ENCODE measurements at regions not wholly inside any gene's neighbourhood (a gene's known extent, or its start where the extent isn't known, plus 50 kb on each side); places are given as distances from the start of the nearest gene placed in this dataset.
A peak's percentile ranks its signal among the peaks of the same experiment; 100 is the strongest.

GRCh38 chr2:222038067-222038802 is 260.6 kb downstream of the PAX3 start:
- no peaks in the 10 kb centered on the region for H3K27me3 ChIP-seq
- no peaks in the 10 kb centered on the region for H3K9me3 ChIP-seq
- intact Hi-C loops (cut with DNase I; ENCODE audit: low total_unique reads), result no loop called here
- H3K27ac ChIP-seq, result no peak overlapping the region
- TF ChIP-seq CTCF (IDR thresholded peaks at IDR 0.05) (peak in 2 of 3 experiments; percentile 6 to 24), POLR2A (IDR thresholded peaks at IDR 0.05) (no peak)
- H3K4me3 ChIP-seq, result no peak overlapping the region
- no peak for DNase-seq
- H3K36me3 ChIP-seq (ENCODE audit: low read depth, missing control alignments), result no peaks in the 10 kb centered on the region
- H3K4me1 ChIP-seq, result no peaks in the 10 kb centered on the region
- 47 to 60% methylated on average over 4 of the region's 4 CpGs for WGBS, 2 donors

- Histone ChIP-seq H3K27me3 (no peaks in the 10 kb centered on the region), H3K4me3 (no peak overlapping the region), H3K36me3 (ENCODE audit: low read depth, missing control alignments) (no peaks in the 10 kb centered on the region), H3K9me3 (no peaks in the 10 kb centered on the region), H3K27ac (no peak overlapping the region), H3K4me1 (no peaks in the 10 kb centered on the region)
- TF ChIP-seq POLR2A (IDR thresholded peaks at IDR 0.05), result no peak
- TF ChIP-seq CTCF (IDR thresholded peaks at IDR 0.05), result no peak
- WGBS, 2 donors, result 75 to 87% methylated on average over 3 of the region's 3 CpGs
- intact Hi-C loops (cut with DNase I; ENCODE audit: low total_unique reads), result no loop called here
- DNase-seq, result no peak
Measured at GRCh38 chr2:222037211-222037610, 261.6 kb downstream of the PAX3 start.

GRCh38 chr2:222034058-222034457 is 264.7 kb downstream of the PAX3 start:
- intact Hi-C loops (cut with DNase I; ENCODE audit: low total_unique reads), result no loop called here
- Histone ChIP-seq H3K9me3 (no peaks in the 10 kb centered on the region), H3K36me3 (ENCODE audit: low read depth, missing control alignments) (no peaks in the 10 kb centered on the region), H3K4me3 (no peak overlapping the region), H3K4me1 (no peaks in the 10 kb centered on the region), H3K27ac (no peak overlapping the region), H3K27me3 (no peaks in the 10 kb centered on the region)
- DNase-seq, result no peak
- 96 to 98% methylated on average over 3 of the region's 3 CpGs for WGBS, 2 donors
- TF ChIP-seq POLR2A (IDR thresholded peaks at IDR 0.05), result no peak
- no peak for TF ChIP-seq CTCF (IDR thresholded peaks at IDR 0.05)

GRCh38 chr2:222033541-222033940 is 265.3 kb downstream of the PAX3 start:
- TF ChIP-seq CTCF (IDR thresholded peaks at IDR 0.05) (no peak), POLR2A (IDR thresholded peaks at IDR 0.05) (no peak)
- no peak for DNase-seq
- H3K27me3 ChIP-seq, result no peaks in the 10 kb centered on the region
- no peak overlapping the region for H3K4me3 ChIP-seq
- no peaks in the 10 kb centered on the region for H3K36me3 ChIP-seq (ENCODE audit: low read depth, missing control alignments)
- no peaks in the 10 kb centered on the region for H3K9me3 ChIP-seq
- intact Hi-C loops (cut with DNase I; ENCODE audit: low total_unique reads), result no loop called here
- H3K27ac ChIP-seq, result no peak overlapping the region
- no peaks in the 10 kb centered on the region for H3K4me1 ChIP-seq
- WGBS, 2 donors, result 81 to 84% methylated on average over 2 of the region's 2 CpGs

- DNase-seq, result no peak
- Histone ChIP-seq H3K9me3 (no peaks in the 10 kb centered on the region), H3K4me3 (no peak overlapping the region), H3K4me1 (no peaks in the 10 kb centered on the region), H3K27me3 (no peaks in the 10 kb centered on the region), H3K36me3 (ENCODE audit: low read depth, missing control alignments) (no peaks in the 10 kb centered on the region), H3K27ac (no peak overlapping the region)
- 72 to 80% methylated on average over 3 of the region's 3 CpGs for WGBS, 2 donors
- no peak for TF ChIP-seq POLR2A (IDR thresholded peaks at IDR 0.05)
- intact Hi-C loops (cut with DNase I; ENCODE audit: low total_unique reads), result no loop called here
Measured at GRCh38 chr2:222025881-222026271, 272.9 kb downstream of the PAX3 start.
